NB4 (cell line): ENCODE measurements at regions not wholly inside any gene's neighbourhood (a gene's known extent, or its start where the extent isn't known, plus 50 kb on each side); places are given as distances from the start of the nearest gene placed in this dataset.

ENCODE experiments used
- DNase-seq: peaks from one replicate; pipeline ENCODE4 v3.0.0; 2010; ENCODE audit warnings: low read depth
- H3K4me3 ChIP-seq: one replicate; pipeline ENCODE4 v1.5.1; 2011; ENCODE audit warnings: mild to moderate bottlenecking, low read depth, low read length, moderate library complexity
- CTCF ChIP-seq: IDR thresholded peaks from one replicate; pipeline ENCODE4 v1.5.1; 2012; ENCODE audit warnings: low read depth, low read length
- MYC ChIP-seq: IDR thresholded peaks from 2 replicates; pipeline ENCODE4 v1.6.1; 2011; ENCODE audit warnings: low read depth, low read length
- POLR2A ChIP-seq: IDR thresholded peaks from 2 replicates; pipeline ENCODE4 v1.6.1; 2011; ENCODE audit warnings: mild to moderate bottlenecking; ENCODE audit not compliant: insufficient read length; ENCODE audit errors: extremely low read depth
- TF ChIP-seq, protein P1 (sequence below): IDR thresholded peaks from 2 replicates; pipeline ENCODE4 v1.6.1; 2011; ENCODE audit warnings: low read depth, low read length

DNA sequence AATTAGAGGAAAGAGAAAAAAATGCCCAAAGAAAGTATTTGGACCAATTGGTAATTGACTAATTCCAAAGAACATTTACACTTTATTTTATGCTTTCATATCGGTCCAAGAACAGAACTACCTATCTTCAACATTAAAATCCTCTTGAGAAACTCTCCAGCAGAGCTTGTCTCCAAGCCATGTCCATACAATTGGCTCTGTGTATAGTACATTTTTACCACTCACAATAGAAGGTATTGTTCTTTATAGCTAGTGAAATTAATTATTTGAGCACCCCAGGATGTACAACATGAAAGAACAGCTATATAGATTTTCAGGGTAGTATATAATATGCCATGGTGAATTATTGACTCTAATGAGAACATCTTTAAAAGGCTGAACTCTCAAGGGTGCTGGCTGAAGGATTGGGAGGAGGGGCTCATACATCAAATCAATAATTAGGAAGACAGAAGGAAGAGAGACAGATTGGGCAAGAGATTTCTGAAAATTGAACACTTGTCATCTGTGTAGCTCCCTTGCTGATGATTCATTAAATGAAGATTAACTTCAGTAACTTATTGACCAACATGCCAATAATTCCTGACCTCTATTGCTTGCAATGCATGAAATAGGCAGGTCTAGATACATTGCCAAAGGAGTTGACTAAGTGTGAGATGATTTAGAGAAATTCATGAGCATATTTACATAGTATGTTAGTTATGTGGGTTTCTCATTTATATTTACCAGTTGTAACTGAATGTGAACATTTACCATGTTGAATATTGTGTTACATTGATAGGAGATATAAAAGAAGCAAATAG lies 249.7 kb downstream of the MTERF1 start:
- TF ChIP-seq POLR2A: no peak
- TF ChIP-seq, protein P1, sequence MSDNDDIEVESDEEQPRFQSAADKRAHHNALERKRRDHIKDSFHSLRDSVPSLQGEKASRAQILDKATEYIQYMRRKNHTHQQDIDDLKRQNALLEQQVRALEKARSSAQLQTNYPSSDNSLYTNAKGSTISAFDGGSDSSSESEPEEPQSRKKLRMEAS: no peak
- TF ChIP-seq MYC: no peak
- TF ChIP-seq CTCF: no peak
- no peak for DNase-seq
- H3K4me3 ChIP-seq: no peak overlapping the region

DNA sequence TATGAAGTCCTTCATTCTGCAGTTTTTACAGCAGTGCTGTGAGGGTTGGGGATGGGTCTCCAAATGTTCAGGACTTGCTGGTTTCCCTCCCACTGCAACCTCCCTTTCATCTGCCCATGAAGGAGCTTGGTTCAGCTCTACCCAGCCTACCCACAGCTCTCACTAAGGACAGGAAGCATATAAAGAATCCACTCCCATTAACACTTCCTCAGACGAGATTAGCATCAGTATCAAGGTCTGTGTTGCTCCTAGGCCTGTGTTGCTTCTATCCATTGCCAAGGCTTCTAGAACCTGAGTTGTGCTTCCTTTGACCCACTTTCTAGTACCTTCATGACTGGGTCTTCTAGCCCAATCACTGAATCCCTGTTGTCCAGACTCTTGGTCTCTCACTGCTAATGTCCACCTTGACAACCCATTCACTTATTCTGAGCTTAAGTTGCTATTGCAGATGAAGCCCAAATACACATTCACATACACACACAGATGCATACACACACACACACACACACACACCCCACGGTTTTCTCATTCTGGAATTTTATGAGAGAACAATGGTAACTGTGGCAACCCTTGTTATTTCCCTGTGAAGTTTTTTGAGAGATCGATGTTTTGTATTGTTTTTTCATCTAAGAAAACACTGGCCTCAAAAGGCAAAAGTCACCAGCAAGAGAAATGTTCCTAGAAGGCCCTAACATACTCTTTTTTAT lies 248.1 kb downstream of the MTERF1 start:
- H3K4me3 ChIP-seq: no peak overlapping the region
- TF ChIP-seq, protein P1: no peak
- DNase-seq: no peak

DNA sequence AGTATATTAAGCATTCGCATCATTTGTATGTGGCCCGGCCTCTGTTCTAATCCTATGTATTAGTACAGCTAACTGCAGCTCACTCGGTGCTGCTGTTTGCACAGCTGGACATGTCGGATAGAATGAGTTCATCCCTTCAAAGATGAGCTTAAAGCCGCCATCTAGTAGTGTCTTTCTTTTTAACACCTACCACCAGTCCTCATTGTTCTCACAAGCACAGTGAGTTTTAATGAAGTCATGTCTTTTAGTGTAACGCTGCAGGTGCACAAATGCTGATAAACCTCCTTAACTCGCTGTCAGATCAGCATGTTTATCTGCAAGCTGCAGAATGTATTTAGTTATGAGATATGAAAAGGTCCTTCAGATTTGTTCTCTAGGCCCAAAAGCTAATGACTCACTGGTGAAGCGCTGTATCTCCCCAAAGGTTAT lies 247.5 kb downstream of the MTERF1 start:
- DNase-seq: no peak
- H3K4me3 ChIP-seq: no peak overlapping the region
- TF ChIP-seq, protein P1: no peak
- TF ChIP-seq MYC: no peak
- TF ChIP-seq POLR2A: no peak
- TF ChIP-seq CTCF: no peak

DNA sequence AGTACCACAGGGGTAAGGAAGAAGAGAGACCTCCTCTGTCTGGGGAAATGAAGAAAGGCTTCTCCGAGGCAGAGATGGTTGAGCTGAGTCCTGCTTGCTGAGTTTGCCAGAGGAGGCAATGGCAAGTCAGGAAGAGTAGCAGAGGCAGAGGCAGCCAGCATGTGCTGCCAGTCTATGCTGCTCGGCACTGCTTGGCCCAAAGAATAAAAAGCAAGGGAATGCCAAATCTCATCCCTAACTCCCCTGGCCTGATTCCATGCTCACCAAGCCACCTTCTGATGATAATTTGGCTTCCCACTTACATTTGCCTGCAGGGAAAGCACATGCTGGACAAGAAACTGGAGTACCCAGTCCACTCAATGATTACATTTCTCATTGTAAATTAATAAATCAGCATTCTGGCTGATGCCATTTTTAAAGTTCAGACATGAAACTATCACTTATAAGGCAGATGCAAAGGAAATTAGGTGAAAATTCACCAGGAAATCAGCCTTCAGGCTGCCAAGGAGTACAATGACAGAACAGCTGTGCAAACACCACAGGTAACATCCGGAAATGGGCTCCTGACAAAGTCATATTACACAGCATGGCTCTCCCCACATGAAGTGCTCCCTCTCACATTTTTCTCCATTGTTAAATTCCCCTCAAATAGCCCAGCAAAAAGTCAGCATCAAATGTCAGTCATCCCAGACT lies 245.9 kb downstream of the MTERF1 start:
- no peak for DNase-seq
- TF ChIP-seq, protein P1: no peak
- no peak overlapping the region for H3K4me3 ChIP-seq

DNA sequence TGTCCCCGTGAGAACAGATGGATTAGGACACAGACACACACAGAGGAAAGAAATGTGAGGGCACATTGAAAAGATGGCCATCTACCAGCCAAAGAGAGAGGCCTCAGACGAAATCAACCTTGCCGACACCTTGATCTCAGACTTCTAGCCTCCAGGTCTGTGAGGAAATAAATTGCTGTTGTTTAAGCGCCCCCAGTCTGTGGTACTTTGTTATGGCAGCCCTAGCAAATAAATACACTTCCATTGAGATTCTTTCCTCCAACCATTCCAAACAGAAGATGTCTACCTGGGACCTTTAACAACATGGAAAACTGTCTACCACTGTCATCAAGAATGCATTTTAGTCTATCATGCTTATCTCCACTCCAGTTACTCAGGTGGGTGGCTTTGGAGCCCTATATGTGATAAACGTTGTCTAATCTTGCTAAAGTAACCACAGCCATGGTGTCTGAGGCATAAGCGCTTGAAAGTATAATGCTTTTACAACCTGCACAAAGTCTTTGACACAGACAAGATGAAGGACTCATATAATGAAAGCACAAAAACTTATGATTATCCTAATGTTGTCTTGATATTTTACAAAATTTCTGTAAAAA lies 244.3 kb downstream of the MTERF1 start:
- H3K4me3 ChIP-seq: no peak overlapping the region
- peak; percentile 52 for DNase-seq
- TF ChIP-seq, protein P1: no peak
- TF ChIP-seq CTCF (peak; percentile 65), MYC (no peak)

DNA sequence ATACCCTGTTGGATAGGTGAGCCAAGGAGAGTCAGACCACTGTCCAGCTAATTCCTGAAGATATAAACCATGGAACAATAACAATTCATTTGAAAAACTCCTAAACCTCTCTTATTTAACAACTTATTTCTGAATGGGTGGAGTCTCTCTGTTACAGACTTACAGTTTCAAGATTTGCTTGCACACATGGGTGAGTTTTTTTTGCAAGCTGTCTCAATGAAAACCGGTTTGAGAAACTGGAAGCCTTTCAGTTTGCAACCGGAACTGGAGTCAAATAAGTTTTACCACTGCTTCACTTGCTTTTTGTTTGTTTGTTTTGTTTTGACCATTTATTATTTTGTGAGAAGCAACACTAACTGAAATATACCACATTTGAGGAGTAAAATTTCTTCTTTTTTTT lies 243.8 kb downstream of the MTERF1 start:
- no peak overlapping the region for H3K4me3 ChIP-seq
- TF ChIP-seq POLR2A: no peak
- TF ChIP-seq CTCF: no peak
- TF ChIP-seq, protein P1: no peak
- no peak for TF ChIP-seq MYC
- DNase-seq: no peak
